GM12878 (cell line): ENCODE measurements at regions not wholly inside any gene's neighbourhood (a gene's known extent, or its start where the extent isn't known, plus 50 kb on each side); places are given as distances from the start of the nearest gene placed in this dataset.

Source experiments
- ATAC-seq: fragments of 200-7000 bp; cut with Tn5 transposase; 3 replicates; pipeline ENCODE4 v1.9.1; 2020; ENCODE audit warnings: mild to moderate bottlenecking, moderate library complexity
- BruUV-seq: library from RNA; stranded (reverse); fragments of 400-500 nt; replicated peaks from 2 replicates; lab custom pipeline; 2021; lab: Mats Ljungman, UMichigan
- CTCF ChIA-PET: fragments of 300-600 bp; sonication (Branson Sonifier 250); formaldehyde crosslinking; extraction: SDS; loops from one replicate; lab custom pipeline; 2021; ENCODE audit warnings: inconsistent platforms; lab: Yijun Ruan, JAX
- POLR2A ChIA-PET: fragments of 350-600 bp; formaldehyde crosslinking; extraction: SDS; loops from one replicate; lab custom pipeline; 2021; ENCODE audit warnings: inconsistent platforms; lab: Charles Lee
- RAD21 ChIA-PET: fragments of 300-600 bp; sonication (Branson Sonifier 250); formaldehyde crosslinking; loops from one replicate; lab custom pipeline; 2023; ENCODE audit warnings: antibody characterized with exemption; ENCODE audit not compliant: unreplicated experiment; lab: Charles Lee
- SMC1A ChIA-PET: fragments of 300-600 bp; sonication (Branson Sonifier 250); formaldehyde crosslinking; loops from one replicate; lab custom pipeline; 2023; ENCODE audit not compliant: unreplicated experiment, uncharacterized antibody; lab: Charles Lee
- DNase-seq: peaks from one replicate; pipeline ENCODE4 v3.0.0-alpha.2; 2011; ENCODE audit warnings: low read depth, low spot score
- FAIRE-seq: peaks from 3 replicates; lab custom pipeline; 2011; peaks lifted over from hg19 to GRCh38; lab: Jason Lieb, UNC
- H2AFZ ChIP-seq: 2 replicates; pipeline ENCODE4 v1.6.0; 2011; ENCODE audit warnings: low read depth, low read length, control low read depth; ENCODE audit not compliant: control insufficient read depth
- H3K27ac ChIP-seq: 2 replicates; pipeline ENCODE4 v1.5.1; 2011; ENCODE audit warnings: control low read depth; ENCODE audit not compliant: control insufficient read depth, insufficient read depth
- H3K27me3 ChIP-seq, 2 experiments: replicated peaks in 1 of 2; 2 replicates each; pipeline versions ENCODE4 v1.6.0 to v1.6.1; 2011; ENCODE audit warnings: low read length in 1 of 2; ENCODE audit not compliant: control insufficient read depth in 2 of 2, insufficient read depth in 2 of 2
- H3K36me3 ChIP-seq, 2 experiments: 2 replicates each; pipeline ENCODE4 v1.5.1; 2011; ENCODE audit warnings: low read length in 1 of 2; ENCODE audit not compliant: control insufficient read depth in 2 of 2, insufficient read depth in 2 of 2
- H3K4me1 ChIP-seq: 2 replicates; pipeline ENCODE4 v1.6.1; 2011; ENCODE audit warnings: mild to moderate bottlenecking, low read length, moderate library complexity, mixed read lengths; ENCODE audit not compliant: control insufficient read depth, insufficient read depth
- H3K4me2 ChIP-seq: 2 replicates; pipeline ENCODE4 v1.6.0; 2011; ENCODE audit warnings: control low read depth; ENCODE audit not compliant: control insufficient read depth, insufficient read depth
- H3K4me3 ChIP-seq: fragments of 200-600 bp; sonication (generic); 2 replicates; pipeline ENCODE4 v1.5.1; 2016
- H3K79me2 ChIP-seq: 2 replicates; pipeline ENCODE4 v1.6.0; 2011; ENCODE audit warnings: low read length; ENCODE audit not compliant: control insufficient read depth, insufficient read depth
- H3K9ac ChIP-seq: 2 replicates; pipeline ENCODE4 v1.8.0; 2011; ENCODE audit warnings: low read length, control low read depth, mixed read lengths; ENCODE audit not compliant: control insufficient read depth, insufficient read depth
- H3K9me3 ChIP-seq: replicated peaks from 3 replicates; pipeline ENCODE4 v1.5.1; 2011; ENCODE audit warnings: mild to moderate bottlenecking, low read length; ENCODE audit not compliant: control insufficient read depth, insufficient read depth
- H4K20me1 ChIP-seq: 2 replicates; pipeline ENCODE4 v1.6.0; 2011; ENCODE audit not compliant: control insufficient read depth, insufficient read depth
- ATF7 ChIP-seq: fragments of 450-650 bp; IDR thresholded peaks from 2 replicates; pipeline ENCODE4 v1.6.1; 2016; ENCODE audit warnings: low read depth, mild to moderate bottlenecking
- E2F4 ChIP-seq: IDR thresholded peaks from 2 replicates; pipeline ENCODE4 v1.6.1; 2012; ENCODE audit warnings: low read depth, low read length, improper control_type of control experiment
- E4F1 ChIP-seq: fragments of 450-650 bp; IDR thresholded peaks from 2 replicates; pipeline ENCODE4 v1.6.1; 2018; ENCODE audit warnings: borderline replicate concordance, mild to moderate bottlenecking; ENCODE audit not compliant: partially characterized antibody
- IKZF2 ChIP-seq, 2 experiments: fragments of 450-650 bp; IDR thresholded peaks; 2 replicates each; pipeline ENCODE4 v1.6.1; 2017; ENCODE audit warnings: mild to moderate bottlenecking in 2 of 2, moderate library complexity in 2 of 2
- NFIC ChIP-seq: IDR thresholded peaks from 2 replicates; pipeline ENCODE4 v1.6.1; 2012; ENCODE audit warnings: low read depth, mild to moderate bottlenecking, inconsistent platforms, low read length, moderate library complexity
- ZSCAN29 ChIP-seq: fragments of 450-650 bp; IDR thresholded peaks from 2 replicates; pipeline ENCODE4 v1.6.1; 2017; ENCODE audit warnings: mild to moderate bottlenecking, moderate library complexity
- WGBS: methylation state at CpG from one replicate; pipeline ENCODE4 v1.1.6; 2016; ENCODE audit warnings: low lambda C conversion rate; ENCODE audit not compliant: insufficient replicate concordance, insufficient coverage; ENCODE audit errors: missing lambda C conversion rate; 5-methylcytosine and 5-hydroxymethylcytosine counted together
- in situ Hi-C: fragments of 300-500 bp; cut with MboI; formaldehyde crosslinking; loops from 9 replicates; pipeline ENCODE4 v1.14.3; 2018; ENCODE audit warnings: mixed read lengths
- intact Hi-C: fragments of 100-400 bp; cut with micrococcal nuclease; formaldehyde crosslinking; loops from one replicate; pipeline ENCODE4 v1.14.2; 2022; ENCODE audit not compliant: unreplicated experiment

DNA sequence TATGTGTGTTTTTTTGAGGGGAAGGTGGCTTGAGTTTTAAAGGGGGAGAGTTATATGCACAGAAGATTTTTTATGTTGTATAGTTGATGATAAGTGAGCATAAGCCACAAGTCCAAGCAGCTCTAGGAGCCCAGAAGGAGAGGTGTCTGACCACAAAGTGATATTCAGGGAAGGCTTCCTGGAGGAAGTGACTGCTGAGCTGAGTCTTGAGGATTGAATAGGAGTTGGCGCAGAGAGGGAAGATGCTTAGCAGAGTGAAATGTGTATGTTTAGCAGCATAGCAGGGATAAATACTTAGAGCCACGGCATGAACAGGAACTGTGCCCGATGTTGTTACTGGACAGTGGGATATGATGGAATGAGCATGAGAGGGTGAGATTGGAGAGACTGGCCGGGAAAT lies 255.1 kb upstream of the KCNG1 start:
- intact Hi-C loops (no loop called here), in situ Hi-C loops (no loop called here)
- no peak overlapping the region for H2AFZ ChIP-seq
- WGBS: 69% methylated on average over 4 of the region's 4 CpGs
- no peaks in the 10 kb centered on the region; a peak in 3 of 4 replicates for H3K27me3 ChIP-seq
- no peaks in the 10 kb centered on the region for H3K79me2 ChIP-seq
- TF ChIP-seq ZSCAN29: no peak
- SMC1A ChIA-PET: no interaction called here
- POLR2A ChIA-PET: no interaction called here
- no peak overlapping the region for H3K9ac ChIP-seq
- no peaks in the 10 kb centered on the region for H4K20me1 ChIP-seq
- no peak for DNase-seq
- H3K27ac ChIP-seq: no peak overlapping the region
- no peaks in the 10 kb centered on the region for H3K9me3 ChIP-seq
- no TSS peak for BruUV-seq
- no peak for FAIRE-seq
- H3K4me1 ChIP-seq: no peaks in the 10 kb centered on the region
- RAD21 ChIA-PET: no interaction called here
- no peak for ATAC-seq
- no peak overlapping the region for H3K4me2 ChIP-seq
- no peaks in the 10 kb centered on the region for H3K36me3 ChIP-seq
- CTCF ChIA-PET: no interaction called here
- no peak overlapping the region for H3K4me3 ChIP-seq

- no peaks in the 10 kb centered on the region for H3K79me2 ChIP-seq
- in situ Hi-C loops: no loop called here
- DNase-seq: no peak
- H3K27me3 ChIP-seq: no peaks in the 10 kb centered on the region; a peak in 3 of 4 replicates
- H3K4me1 ChIP-seq: no peaks in the 10 kb centered on the region
- RAD21 ChIA-PET: no interaction called here
- CTCF ChIA-PET: interaction anchor here (1.0 to 1.3 kb wide), 3 partner anchors 14 to 486 kb away, joined by 3 read pairs; no protein-coding TSS in a partner anchor
- TF ChIP-seq E2F4 (no peak), IKZF2 (IDR thresholded peaks at IDR 0.05) (no peak), NFIC (no peak), E4F1 (no peak), ATF7 (no peak)
- H3K4me2 ChIP-seq: no peak overlapping the region
- no peak overlapping the region for H3K4me3 ChIP-seq
- WGBS: 34% methylated on average over 9 of the region's 9 CpGs
- no peaks in the 10 kb centered on the region for H3K36me3 ChIP-seq
- no peak overlapping the region for H3K27ac ChIP-seq
- no peaks in the 10 kb centered on the region for H4K20me1 ChIP-seq
- no peak for ATAC-seq
- no peaks in the 10 kb centered on the region for H3K9me3 ChIP-seq
- no peak overlapping the region for H2AFZ ChIP-seq
- SMC1A ChIA-PET: no interaction called here
- FAIRE-seq: no peak
- BruUV-seq: no TSS peak
- H3K9ac ChIP-seq: no peak overlapping the region
- POLR2A ChIA-PET: interaction anchor here (0.5 kb wide), 1 partner anchor 485 kb away, joined by 3 read pairs; no protein-coding TSS in a partner anchor
- intact Hi-C loops: no loop called here
These were observed 253.4 kb upstream of the KCNG1 start for GRCh38 chr20:51276296-51276695.
